ENCODE measurements at regions not wholly inside any gene's neighbourhood (a gene's known extent, or its start where the extent isn't known, plus 50 kb on each side); places are given as distances from the start of the nearest gene placed in this dataset.
"Not testable (repeated sequence)": the region's sequence is repeated elsewhere in the genome, so short reads cannot be mapped to it uniquely, and the experiment has no call there.

DNA sequence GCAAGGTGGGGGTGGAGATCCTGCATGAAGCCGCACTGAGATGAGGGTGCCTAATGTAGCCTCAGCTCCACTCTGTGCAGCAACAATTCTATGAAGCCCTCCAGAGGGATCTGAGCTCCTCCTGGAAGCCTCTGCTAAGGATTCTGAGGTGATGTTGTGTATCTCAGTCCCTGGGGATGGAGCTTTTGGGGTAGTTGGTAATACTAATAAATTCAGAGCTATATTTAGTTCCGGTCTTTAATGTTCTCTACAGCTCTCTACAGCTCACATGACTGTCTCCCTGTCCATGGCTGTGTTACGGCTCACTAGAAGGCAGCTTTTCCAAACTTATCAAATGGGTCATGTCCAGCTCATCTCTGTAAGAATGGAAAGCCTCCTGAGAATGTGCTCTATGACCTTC lies 93.4 kb downstream of the ISX start:
- H3K27ac Mint-ChIP-seq = no peak overlapping the region
- H3K4me3 Mint-ChIP-seq = no peak overlapping the region
- Histone ChIP-seq H3K36me3 (ENCODE audit: control insufficient read depth, insufficient read depth, low read length) (no peaks in the 10 kb centered on the region), H3K27ac (ENCODE audit: low read length) (no peak overlapping the region), H3K27me3 (ENCODE audit: control insufficient read depth, insufficient read depth, low read length) (no peaks in the 10 kb centered on the region), H3K9me3 (ENCODE audit: control insufficient read depth, insufficient read depth, low read length) (no peaks in the 10 kb centered on the region), H3K4me1 (ENCODE audit: control insufficient read depth, insufficient read depth, low read length) (no peaks in the 10 kb centered on the region), H3K4me3 (ENCODE audit: low read length) (no peak overlapping the region)
- no peaks in the 10 kb centered on the region for H3K36me3 Mint-ChIP-seq
- TF ChIP-seq, protein P1, sequence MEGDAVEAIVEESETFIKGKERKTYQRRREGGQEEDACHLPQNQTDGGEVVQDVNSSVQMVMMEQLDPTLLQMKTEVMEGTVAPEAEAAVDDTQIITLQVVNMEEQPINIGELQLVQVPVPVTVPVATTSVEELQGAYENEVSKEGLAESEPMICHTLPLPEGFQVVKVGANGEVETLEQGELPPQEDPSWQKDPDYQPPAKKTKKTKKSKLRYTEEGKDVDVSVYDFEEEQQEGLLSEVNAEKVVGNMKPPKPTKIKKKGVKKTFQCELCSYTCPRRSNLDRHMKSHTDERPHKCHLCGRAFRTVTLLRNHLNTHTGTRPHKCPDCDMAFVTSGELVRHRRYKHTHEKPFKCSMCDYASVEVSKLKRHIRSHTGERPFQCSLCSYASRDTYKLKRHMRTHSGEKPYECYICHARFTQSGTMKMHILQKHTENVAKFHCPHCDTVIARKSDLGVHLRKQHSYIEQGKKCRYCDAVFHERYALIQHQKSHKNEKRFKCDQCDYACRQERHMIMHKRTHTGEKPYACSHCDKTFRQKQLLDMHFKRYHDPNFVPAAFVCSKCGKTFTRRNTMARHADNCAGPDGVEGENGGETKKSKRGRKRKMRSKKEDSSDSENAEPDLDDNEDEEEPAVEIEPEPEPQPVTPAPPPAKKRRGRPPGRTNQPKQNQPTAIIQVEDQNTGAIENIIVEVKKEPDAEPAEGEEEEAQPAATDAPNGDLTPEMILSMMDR (IDR thresholded peaks at IDR 0.05) = no peak
- no peaks in the 10 kb centered on the region for H3K4me1 Mint-ChIP-seq
- peaks cover 16 to 43% of the 10 kb centered on the region in 2 donors for H3K27me3 Mint-ChIP-seq (ENCODE audit: low read depth in 2 of 2)
- ATAC-seq = no peak
- no peaks in the 10 kb centered on the region for H3K9me3 Mint-ChIP-seq
- 88% methylated on average over 2 of the region's 3 CpGs for WGBS (ENCODE audit: insufficient coverage)
- intact Hi-C loops (cut with micrococcal nuclease) = loop anchor here (10.0 kb wide), 1 partner anchor 1855 kb away; no protein-coding TSS in a partner anchor
- DNase-seq = no peak

DNA sequence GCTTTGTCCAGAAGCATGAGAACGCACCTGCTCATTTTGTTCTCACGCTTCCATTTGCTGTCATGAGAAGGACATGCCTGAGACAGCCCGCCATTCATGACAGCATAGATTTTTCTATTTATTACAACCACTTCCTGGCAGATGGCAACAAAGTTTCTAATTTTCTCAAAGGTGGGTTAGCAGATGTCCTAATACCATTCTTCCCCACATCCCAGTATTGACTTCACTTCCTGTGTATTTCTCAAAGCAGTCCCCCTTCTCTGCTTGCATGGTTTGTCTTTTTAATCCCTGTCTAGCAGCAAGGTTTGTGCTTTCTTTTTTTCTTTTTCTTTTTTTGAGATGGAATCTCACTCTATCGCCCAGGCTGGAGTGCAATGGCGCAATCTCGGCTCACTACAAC lies 94.3 kb downstream of the ISX start:
- Mint-ChIP-seq H3K27me3 (ENCODE audit: low read depth in 2 of 2) (peaks cover 15 to 38% of the 10 kb centered on the region in 2 donors), H3K4me3 (no peak overlapping the region), H3K27ac (no peak overlapping the region), H3K4me1 (no peaks in the 10 kb centered on the region), H3K9me3 (no peaks in the 10 kb centered on the region), H3K36me3 (no peaks in the 10 kb centered on the region)
- ATAC-seq (no peak), DNase-seq (no peak)
- WGBS (ENCODE audit: insufficient coverage) = 86% methylated on average over 6 of the region's 6 CpGs
- Histone ChIP-seq H3K9me3 (ENCODE audit: control insufficient read depth, insufficient read depth, low read length) (no peaks in the 10 kb centered on the region), H3K27me3 (ENCODE audit: control insufficient read depth, insufficient read depth, low read length) (no peaks in the 10 kb centered on the region), H3K36me3 (ENCODE audit: control insufficient read depth, insufficient read depth, low read length) (no peaks in the 10 kb centered on the region), H3K27ac (ENCODE audit: low read length) (no peak overlapping the region), H3K4me1 (ENCODE audit: control insufficient read depth, insufficient read depth, low read length) (no peaks in the 10 kb centered on the region), H3K4me3 (ENCODE audit: low read length) (no peak overlapping the region)
- TF ChIP-seq, protein P1 (IDR thresholded peaks at IDR 0.05) = no peak
- intact Hi-C loops (cut with micrococcal nuclease) = no loop called here

DNA sequence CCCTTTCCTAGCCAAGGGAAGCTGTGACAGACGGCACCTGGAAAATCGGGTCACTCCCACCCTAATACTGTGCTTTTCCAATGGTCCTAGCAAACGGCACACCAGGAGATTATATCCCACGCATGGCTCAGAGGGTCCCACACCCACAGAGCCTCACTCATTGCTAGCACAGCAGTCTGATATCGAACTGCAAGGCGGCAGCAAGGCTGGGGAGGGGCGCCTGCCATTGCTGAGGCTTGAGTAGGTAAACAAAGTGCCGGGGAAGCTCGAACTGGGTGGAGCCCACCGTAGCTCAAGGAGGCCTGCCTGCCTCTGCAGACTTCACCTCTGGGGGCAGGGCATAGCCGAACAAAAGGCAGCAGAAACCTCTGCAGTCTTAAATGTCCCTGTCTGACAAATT lies 91.4 kb upstream of the HMGXB4 start:
- H3K36me3 ChIP-seq (ENCODE audit: control insufficient read depth, insufficient read depth, low read length); H3K9me3 Mint-ChIP-seq; H3K27ac ChIP-seq (ENCODE audit: low read length); DNase-seq; H3K27ac Mint-ChIP-seq; H3K4me1 ChIP-seq (ENCODE audit: control insufficient read depth, insufficient read depth, low read length); H3K27me3 ChIP-seq (ENCODE audit: control insufficient read depth, insufficient read depth, low read length); intact Hi-C loops (cut with micrococcal nuclease); H3K4me3 ChIP-seq (ENCODE audit: low read length); H3K9me3 ChIP-seq (ENCODE audit: control insufficient read depth, insufficient read depth, low read length); H3K4me1 Mint-ChIP-seq; H3K36me3 Mint-ChIP-seq; ATAC-seq; H3K4me3 Mint-ChIP-seq: not testable (repeated sequence)
- 80% methylated on average over 11 of the region's 11 CpGs for WGBS (ENCODE audit: insufficient coverage)
- H3K27me3 Mint-ChIP-seq (ENCODE audit: low read depth in 2 of 2) = peaks cover 20 to 22% of the 10 kb centered on the region in 2 donors

DNA sequence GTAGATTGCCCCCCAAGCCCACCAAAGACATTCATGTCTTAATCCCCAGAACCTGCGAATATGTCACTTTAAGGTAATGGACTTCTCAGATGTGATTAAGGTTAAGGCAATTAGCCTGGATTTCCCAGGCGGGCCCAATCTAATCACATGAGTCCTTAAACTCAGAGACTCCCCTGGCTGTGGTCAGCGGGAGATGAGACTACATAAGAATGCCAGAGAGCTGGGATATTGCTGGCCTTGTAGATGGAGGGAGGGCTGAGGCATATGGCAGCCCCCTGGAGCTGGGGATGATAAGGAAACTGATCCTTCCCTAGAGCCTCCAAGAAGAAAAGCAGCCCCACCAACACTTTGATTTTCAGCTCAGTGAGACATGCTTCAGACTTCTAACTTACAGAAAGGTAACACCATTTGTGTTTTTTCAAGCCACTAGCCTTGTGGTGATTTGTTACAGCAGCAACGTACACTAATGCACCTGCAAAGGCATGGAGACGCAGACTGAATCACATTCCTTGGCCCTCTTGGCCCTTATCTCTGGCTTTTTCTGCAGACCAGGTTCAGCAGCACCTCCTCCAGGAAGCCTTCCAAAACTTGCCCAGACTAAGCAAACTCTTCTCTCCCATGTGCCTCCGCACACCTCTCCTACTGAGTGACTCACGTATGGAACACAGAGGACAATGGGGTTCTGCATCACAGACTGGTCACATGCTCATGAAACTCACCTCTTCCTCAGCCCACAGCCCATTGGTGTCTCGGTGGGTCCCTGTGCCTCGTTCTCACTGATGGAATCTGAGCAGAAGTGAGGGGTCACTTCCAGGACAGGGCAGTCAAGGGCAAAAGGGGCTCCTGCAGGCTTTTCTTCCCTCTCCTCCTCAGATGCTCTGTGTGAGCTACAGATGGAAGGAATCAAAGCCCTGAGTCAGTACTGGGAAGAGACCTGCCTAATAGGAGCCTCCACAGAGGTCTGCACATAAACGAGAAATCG lies 86.3 kb upstream of the HMGXB4 start:
- Histone ChIP-seq H3K27ac (ENCODE audit: low read length) (no peak overlapping the region), H3K4me3 (ENCODE audit: low read length) (no peak overlapping the region), H3K4me1 (ENCODE audit: control insufficient read depth, insufficient read depth, low read length) (no peaks in the 10 kb centered on the region), H3K27me3 (ENCODE audit: control insufficient read depth, insufficient read depth, low read length) (no peaks in the 10 kb centered on the region), H3K9me3 (ENCODE audit: control insufficient read depth, insufficient read depth, low read length) (no peaks in the 10 kb centered on the region), H3K36me3 (ENCODE audit: control insufficient read depth, insufficient read depth, low read length) (no peaks in the 10 kb centered on the region)
- WGBS (ENCODE audit: insufficient coverage) = 77% methylated on average over 10 of the region's 11 CpGs
- Mint-ChIP-seq H3K4me1 (no peaks in the 10 kb centered on the region), H3K4me3 (no peak overlapping the region), H3K9me3 (no peaks in the 10 kb centered on the region), H3K36me3 (no peaks in the 10 kb centered on the region), H3K27me3 (ENCODE audit: low read depth in 2 of 2) (peaks cover 8 to 12% of the 10 kb centered on the region in 2 donors), H3K27ac (no peak overlapping the region)
- TF ChIP-seq, protein P1 (IDR thresholded peaks at IDR 0.05) = no peak
- intact Hi-C loops (cut with micrococcal nuclease) = no loop called here
- ATAC-seq = no peak
- DNase-seq = no peak

Measured in natural killer cell (primary cell).